ENCODE measurements at regions not wholly inside any gene's neighbourhood (a gene's known extent, or its start where the extent isn't known, plus 50 kb on each side); places are given as distances from the start of the nearest gene placed in this dataset.

GRCh38 chr1:113253590-113253989, 136.7 kb upstream of the MAGI3 start:
- no peak overlapping the region for H3K4me3 ChIP-seq
- H3K27ac ChIP-seq = no peak overlapping the region
- H3K4me1 ChIP-seq = peaks cover 0 to 17% (median 2%) of the 10 kb centered on the region in 4 donors
- DNase-seq (no peak), ATAC-seq (ENCODE audit: low FRiP score in 2 of 2) (no peak)
- no peaks in the 10 kb centered on the region for H3K36me3 ChIP-seq
- H3K27me3 ChIP-seq = no peaks in the 10 kb centered on the region
- TF ChIP-seq CTCF (IDR thresholded peaks at IDR 0.05) = no peak
- TF ChIP-seq POLR2A (IDR thresholded peaks at IDR 0.05) = no peak
- no peak for TF ChIP-seq EP300 (IDR thresholded peaks at IDR 0.05)
- TF ChIP-seq POLR2AphosphoS5 (IDR thresholded peaks at IDR 0.05) = no peak
- 68 to 70% methylated on average over 2 of the region's 2 CpGs for WGBS, 2 donors
- H3K9me3 ChIP-seq = no peaks in the 10 kb centered on the region

- DNase-seq (no peak), ATAC-seq (ENCODE audit: low FRiP score in 2 of 2) (no peak)
- TF ChIP-seq POLR2A (IDR thresholded peaks at IDR 0.05) (no peak), EP300 (IDR thresholded peaks at IDR 0.05) (no peak), CTCF (IDR thresholded peaks at IDR 0.05) (no peak), POLR2AphosphoS5 (IDR thresholded peaks at IDR 0.05) (no peak)
- 47 to 56% methylated on average over 7 of the region's 7 CpGs for WGBS, 2 donors
- H3K36me3 ChIP-seq = no peaks in the 10 kb centered on the region
- peak overlapping the region in 3 of 4 donors; percentile 46 to 78 (median 67) for H3K27ac ChIP-seq
- no peaks in the 10 kb centered on the region for H3K27me3 ChIP-seq
- no peak overlapping the region for H3K4me3 ChIP-seq
- peaks cover 0 to 17% (median 2%) of the 10 kb centered on the region in 4 donors for H3K4me1 ChIP-seq
- H3K9me3 ChIP-seq = no peaks in the 10 kb centered on the region
Observed at GRCh38 chr1:113255038-113255719, 135.1 kb upstream of the MAGI3 start.

- Histone ChIP-seq H3K4me3 (no peak overlapping the region), H3K4me1 (peaks cover 0 to 17% (median 2%) of the 10 kb centered on the region in 4 donors), H3K27me3 (no peaks in the 10 kb centered on the region), H3K27ac (peak overlapping the region; percentile 19 to 78 (median 56)), H3K36me3 (no peaks in the 10 kb centered on the region), H3K9me3 (no peaks in the 10 kb centered on the region)
- peak in 1 of 2 donors; percentile 32 for DNase-seq
- TF ChIP-seq POLR2AphosphoS5 (IDR thresholded peaks at IDR 0.05) (no peak), EP300 (IDR thresholded peaks at IDR 0.05) (no peak), CTCF (IDR thresholded peaks at IDR 0.05) (no peak), POLR2A (IDR thresholded peaks at IDR 0.05) (no peak)
- 40 to 44% methylated on average over 8 of the region's 8 CpGs for WGBS, 2 donors
- ATAC-seq (ENCODE audit: low FRiP score in 2 of 2) = peak; percentile 24 to 66
Observed at GRCh38 chr1:113255720-113256347, 134.5 kb upstream of the MAGI3 start.

GRCh38 chr1:113256348-113256729, 134.0 kb upstream of the MAGI3 start:
- Histone ChIP-seq H3K9me3 (no peaks in the 10 kb centered on the region), H3K4me1 (peaks cover 0 to 17% (median 2%) of the 10 kb centered on the region in 4 donors), H3K27me3 (no peaks in the 10 kb centered on the region), H3K36me3 (no peaks in the 10 kb centered on the region), H3K4me3 (no peak overlapping the region), H3K27ac (peak overlapping the region in 2 of 4 donors; percentile 67 to 78)
- DNase-seq (no peak), ATAC-seq (ENCODE audit: low FRiP score in 2 of 2) (no peak)
- TF ChIP-seq POLR2AphosphoS5 (IDR thresholded peaks at IDR 0.05) (no peak), EP300 (IDR thresholded peaks at IDR 0.05) (no peak), POLR2A (IDR thresholded peaks at IDR 0.05) (no peak), CTCF (IDR thresholded peaks at IDR 0.05) (no peak)
- 64 to 67% methylated on average over 2 of the region's 2 CpGs for WGBS, 2 donors

All from upper lobe of left lung (tissue), 6 donors.